ENCODE measurements at regions not wholly inside any gene's neighbourhood (a gene's known extent, or its start where the extent isn't known, plus 50 kb on each side); places are given as distances from the start of the nearest gene placed in this dataset.

DNA sequence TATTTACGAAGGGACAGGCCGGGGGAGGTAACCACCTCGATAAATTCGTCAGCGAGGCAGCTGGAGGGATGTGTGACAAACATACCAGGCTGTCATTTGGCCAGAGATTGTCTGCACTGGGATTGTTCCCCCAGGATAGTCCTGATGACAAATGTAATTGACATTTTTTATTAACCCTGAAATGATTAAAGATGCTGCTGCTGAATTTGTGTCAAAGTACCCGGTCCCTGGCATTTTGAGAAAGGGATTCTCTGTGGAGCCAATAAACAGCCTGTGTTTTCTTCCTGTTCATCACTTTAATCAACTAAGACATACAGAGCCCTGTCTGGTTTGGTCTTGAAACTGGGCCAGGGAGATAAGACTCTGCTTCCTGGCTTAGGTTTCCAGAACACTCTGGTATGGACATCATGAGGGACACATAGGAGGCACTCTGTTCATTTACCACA, 117.6 kb downstream of the SLC25A47 start:
- no peak for DNase-seq

DNA sequence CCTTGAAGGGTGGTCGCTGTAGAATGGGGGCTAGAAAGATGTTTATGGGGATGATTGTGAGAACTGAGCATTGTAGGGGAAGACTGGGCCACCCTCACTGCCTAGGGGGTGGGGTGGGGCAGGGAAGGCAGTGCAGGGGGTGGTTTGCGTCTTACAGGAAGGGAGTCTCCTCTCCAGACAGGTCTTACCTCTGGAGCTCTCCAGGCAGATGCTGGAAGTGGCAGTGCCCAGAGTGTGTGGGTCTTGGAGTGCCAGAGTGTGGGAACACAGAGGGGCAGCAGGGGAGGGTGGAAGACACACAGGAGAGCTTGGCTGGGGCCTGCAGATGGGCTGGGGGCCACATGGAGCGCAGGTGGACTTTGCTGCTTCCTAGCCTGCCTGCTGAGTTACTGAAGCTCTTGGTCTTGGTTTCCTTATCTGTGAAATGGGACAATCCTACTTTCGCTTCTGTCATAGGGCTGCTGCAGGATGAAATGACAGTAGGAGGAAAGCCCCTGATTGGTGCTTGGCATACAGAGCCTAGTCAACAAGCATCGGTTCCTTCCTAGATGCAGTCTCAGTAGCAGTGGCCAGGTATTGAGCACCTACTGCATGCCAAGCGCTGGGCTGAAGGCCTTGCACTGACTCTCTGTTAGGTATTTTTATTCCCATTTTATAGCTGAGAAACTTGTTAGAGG, 118.3 kb downstream of the SLC25A47 start:
- DNase-seq, result no peak

DNA sequence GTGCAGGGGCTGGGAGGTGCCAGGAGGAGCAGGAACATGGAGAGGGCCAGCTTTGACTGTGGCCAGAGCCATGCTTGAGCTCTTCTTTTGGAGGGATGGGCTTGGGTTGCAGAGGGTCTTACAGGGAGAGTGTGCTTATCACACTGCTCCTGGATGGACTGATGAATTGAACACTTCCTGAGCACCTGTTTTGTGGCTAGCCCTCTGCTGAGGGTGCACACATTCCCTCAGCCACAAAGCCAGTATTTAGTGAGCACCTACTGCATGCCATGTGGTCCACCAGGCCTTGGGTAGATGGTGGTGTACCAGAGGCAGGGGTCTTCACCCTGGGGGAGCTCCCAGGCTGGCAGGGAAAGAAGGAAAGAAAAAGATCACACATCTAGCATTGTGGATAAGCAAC, 118.9 kb downstream of the SLC25A47 start:
- no peak for DNase-seq

DNA sequence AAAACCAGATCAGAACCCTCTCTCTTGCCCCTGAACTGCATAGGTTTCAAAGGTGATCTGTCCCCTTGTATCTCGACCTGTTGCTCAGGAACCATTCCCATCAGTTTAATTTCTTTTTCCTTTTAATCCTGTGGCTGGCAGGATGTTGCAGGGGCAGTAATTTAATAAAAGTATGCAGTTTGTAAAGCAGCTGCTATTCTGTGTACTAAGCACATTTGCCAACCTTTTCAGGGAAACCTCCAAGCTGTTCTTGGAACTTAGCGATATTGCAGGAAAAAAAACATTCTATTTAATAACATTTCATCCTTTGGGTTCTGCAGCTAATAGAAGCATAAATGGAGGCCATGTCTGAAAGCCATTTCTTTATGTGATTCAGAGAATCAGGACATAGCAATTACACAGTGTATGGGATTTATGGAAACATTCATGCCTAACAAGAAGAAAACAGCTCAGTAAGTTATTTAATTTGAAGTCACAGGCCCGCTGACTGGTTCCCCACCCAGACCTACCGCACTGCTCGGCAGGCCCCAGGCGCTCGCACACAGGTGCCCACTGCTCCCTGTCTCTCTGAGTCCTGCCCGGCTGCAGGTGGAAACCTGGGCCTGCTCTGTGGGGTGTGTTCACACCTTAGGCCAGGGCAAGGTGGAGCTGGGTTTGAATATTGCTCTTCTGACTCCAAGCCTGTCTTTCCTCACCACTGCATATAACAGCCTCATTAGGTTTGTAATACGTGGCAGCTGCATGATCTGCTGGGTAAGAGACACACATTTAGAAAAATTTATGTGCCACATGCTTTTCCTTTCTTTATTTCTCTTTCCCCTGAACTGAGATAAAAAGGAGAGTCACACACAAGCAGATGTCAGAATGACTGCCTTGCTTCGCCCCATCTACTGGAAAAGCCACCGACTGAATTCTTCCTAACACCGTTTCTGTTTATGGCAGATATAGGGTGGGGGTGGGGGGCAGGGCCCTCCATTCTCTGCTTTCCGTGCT, 119.7 kb downstream of the SLC25A47 start:
- no peak for DNase-seq

DNA sequence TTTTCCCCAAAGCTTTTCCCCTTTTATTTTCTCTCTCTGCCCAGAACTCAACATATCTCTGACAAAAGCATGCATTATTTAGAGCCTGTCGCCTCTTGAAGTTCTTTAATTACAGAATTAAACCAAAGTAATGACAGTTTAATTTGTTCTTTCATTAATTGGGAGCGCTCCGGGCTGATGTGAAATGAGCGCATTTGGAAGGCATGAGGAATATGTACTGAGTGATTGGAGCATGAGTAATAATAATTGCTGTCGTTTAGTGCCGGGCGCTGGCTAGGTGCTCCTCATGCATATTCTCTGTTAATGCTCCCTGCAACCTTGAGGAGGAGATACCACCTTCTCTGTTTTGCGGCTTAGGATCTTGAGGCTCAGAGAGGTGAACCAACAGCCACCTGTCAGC, 120.5 kb downstream of the SLC25A47 start:
- no peak for DNase-seq

DNA sequence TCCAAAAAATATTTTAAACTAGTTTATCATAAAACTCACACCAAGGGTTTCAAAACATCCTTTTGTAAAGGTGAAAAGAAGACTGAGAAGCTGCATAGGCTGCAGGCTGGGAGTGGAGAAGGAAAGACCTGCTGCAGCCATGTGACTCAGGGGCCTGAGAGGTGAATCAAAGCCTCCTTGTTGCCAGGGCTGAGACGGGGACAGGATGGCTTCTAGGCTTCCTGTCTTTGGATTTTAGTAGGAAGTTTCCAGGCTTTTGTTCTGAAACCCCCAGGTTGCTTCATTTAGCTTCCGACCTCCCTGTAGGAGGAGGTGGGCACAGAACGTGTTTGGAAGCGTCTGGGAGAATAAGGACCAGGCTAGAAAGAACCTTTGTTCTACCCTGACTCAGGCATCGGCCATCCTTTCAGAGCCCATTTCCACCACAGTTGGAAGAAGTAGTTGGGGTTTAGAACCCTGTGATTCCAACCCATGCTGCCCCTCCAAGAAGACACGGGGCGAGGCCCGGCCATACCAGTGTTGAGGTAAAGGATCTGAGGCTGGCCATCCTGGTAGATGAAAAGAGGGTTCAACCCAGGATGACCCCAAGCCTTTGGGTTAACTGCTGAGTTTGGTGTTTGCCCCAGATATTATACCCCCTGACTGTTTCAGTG, 122.4 kb downstream of the SLC25A47 start:
- DNase-seq, result no peak

DNA sequence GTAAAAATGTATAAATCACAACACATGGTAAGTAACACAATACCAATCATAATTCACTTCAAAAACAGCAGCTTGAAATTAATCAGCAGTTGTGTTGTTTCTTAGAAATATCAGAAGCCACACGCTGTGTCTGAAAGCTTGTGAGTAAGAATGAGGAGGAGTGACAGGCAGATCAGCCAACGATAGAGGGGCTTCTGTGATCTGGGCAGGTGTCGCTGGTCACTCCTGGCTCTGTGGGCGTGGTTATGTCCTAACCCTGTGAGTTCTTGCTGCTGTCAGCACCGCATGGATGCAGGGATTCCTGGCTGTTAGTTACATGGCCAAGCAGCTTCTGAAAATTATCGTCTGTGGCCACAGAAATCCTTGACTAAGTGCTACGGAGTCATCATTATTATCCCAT, 123.4 kb downstream of the SLC25A47 start:
- DNase-seq, result no peak

DNA sequence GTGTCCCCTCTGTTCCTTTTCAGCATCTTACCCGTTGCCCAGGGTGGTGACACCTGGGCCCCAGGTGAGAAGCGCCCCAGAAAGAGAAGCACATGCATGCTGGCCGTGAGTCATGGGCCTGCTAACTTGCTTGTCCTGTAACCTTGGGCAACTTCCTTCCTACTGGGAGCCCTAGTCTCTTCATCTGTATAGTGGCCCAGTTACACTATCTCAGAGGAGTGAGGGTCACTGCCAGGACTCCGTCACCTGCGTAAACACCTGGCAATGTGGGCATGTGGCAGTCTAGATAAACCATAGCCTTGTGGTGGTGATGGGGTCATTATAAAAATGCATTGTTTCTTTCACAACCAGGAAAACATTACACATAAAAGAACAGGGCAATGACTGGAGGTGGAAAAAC, 125.2 kb downstream of the SLC25A47 start:
- DNase-seq, result no peak

DNA sequence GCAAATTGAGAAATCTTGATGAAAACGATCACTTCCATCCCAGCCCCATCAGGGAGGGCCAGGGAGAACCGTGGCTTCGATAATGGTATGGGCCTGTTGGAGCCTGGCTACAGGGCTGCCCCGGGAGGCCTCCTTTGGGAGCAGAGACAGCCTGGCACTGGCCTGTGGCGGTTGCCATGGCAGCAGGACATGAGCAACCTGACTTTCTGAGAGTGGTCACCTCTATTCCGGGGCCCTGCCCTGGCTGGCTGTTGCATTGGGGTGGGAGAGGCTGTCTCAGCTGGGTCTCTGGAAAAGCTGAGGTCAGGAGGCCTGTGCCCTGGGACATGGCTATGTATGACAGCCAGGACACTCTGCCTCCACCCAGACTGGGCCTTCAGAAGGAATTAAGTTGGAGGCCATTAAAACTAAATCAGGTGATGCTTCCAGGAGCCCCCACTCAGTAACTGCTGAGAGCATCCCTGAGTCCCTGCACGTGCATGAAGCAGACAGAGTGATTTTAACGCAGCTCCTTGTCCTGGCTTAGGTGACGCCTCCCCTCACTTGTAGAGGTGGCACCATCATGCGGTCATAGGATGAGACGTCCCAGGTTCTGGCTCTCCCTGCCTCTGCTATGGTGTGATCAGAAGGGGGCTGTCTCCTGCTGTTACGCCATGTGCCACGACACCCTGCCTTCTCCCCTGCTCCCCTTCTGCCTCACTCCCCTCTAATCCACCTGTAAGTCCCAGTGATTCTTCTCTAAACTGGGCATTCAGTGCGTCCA, 126.3 kb downstream of the SLC25A47 start:
- no peak for DNase-seq

DNA sequence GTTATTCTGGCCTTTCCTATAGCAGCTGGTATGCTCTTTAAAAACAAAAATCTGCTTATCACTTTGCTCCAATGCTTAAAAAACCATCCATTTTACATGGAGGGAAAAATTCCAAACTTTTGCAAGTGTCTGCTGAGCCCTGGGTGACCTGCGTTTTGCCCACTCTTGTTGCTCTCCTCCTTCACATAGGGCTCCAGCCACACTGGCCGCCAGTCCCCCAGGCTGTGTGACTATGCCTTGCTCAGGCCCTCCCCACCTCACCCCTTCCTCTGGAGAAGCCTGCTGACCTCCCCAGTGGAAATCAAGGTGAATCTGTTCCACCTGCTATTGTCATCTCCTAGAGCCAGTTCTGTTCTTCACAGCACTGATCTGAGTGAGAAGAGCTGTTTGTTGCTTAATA, 126.9 kb downstream of the SLC25A47 start:
- DNase-seq, result no peak

DNA sequence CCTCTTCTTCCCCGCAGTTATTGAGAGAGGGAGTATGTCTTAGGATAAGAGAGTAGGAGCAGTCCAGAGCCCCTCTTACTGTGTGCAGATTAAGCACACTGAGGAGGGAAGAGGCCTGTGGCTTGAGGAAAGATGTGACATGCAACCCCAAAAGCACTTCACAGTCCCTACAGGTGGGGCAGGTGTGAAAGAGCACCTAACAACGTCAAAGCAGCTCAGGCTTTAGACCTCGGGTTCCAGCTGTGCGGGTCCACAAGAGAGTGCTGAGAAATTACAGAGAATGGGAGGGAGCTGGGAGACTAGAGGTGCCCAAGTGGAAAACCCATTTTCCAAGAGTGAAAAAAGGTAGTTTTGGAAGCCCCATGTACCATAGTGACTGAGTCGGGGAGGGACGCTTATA, 127.6 kb downstream of the SLC25A47 start:
- DNase-seq, result no peak

DNA sequence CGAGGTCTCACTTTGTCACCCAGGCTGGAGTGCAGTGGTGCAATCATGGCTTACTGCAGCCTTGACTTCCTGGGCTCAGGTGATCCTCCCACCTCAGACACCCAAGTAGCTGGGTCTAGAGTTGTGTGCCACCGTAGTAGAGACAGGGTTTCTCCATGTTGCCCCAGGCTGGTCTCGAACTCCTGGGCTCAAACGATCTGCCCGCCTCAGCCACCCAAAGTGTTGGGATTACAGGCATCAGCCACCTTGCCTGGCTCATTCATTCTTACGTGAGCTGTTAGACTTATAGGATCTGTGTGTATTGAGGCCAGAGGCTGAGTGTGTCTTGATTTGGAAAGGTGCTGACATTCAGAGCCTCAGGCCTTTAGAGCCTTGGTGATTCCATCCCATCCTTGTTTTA, 128.1 kb downstream of the SLC25A47 start:
- DNase-seq, result no peak

DNA sequence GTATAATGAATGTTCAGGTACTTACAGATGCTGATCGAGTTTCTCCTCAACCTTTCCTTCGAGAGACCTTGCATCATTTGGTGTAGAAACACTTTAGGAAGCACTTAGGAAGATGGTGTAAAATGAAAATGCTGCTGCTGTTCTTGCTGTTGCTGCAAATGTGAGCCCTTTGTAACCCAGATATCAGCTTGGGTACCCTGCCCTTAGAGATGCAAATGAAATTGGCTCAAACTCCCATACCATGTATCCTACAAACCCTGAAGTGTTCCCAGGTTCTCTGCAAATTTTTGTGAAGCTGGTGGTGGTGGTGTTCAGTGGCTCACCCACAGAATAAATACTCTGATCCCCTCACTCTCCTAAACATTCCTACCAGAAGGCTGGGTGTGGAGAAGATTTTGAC, 130.8 kb downstream of the SLC25A47 start:
- no peak for DNase-seq

DNA sequence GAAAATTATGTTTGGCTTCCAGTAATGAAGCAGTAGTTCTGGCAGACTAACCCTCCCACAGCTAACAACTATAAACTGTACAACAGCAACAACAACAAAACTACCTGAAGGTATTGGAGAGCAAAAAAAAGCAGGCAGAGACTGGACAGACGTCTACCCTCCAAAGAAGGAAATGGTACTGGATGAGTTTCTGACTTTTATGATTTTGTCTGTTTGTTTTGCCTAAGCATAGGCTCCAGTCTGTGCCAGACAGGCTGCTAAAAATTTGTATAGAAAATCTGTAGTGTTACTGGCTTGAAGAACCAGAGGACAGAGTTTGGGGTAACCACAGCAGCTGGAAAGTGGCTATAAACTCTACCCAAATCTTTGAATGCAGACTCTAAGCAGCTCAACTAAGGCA, 131.3 kb downstream of the SLC25A47 start:
- no peak for DNase-seq

DNA sequence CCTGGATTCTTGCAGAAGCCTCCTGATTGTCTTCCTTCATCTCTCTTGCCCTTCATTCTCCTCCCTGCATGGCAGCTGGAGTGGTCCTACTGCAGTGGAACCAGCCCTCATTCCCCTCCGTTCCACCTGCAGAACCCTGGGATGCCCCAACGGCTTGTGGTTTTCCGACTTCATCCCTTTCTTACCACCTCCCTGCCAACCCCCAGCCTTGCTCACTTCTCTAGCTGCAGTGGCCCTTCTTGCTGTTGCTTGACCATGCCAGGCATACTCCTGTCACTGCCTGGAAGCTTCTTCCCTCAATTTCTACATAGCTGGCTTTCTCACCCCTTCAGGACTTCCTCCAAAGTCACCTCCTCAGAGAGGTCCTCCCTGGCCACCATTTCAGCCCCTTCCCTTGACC, 123.3 kb downstream of the BEGAIN start:
- DNase-seq, result no peak

DNA sequence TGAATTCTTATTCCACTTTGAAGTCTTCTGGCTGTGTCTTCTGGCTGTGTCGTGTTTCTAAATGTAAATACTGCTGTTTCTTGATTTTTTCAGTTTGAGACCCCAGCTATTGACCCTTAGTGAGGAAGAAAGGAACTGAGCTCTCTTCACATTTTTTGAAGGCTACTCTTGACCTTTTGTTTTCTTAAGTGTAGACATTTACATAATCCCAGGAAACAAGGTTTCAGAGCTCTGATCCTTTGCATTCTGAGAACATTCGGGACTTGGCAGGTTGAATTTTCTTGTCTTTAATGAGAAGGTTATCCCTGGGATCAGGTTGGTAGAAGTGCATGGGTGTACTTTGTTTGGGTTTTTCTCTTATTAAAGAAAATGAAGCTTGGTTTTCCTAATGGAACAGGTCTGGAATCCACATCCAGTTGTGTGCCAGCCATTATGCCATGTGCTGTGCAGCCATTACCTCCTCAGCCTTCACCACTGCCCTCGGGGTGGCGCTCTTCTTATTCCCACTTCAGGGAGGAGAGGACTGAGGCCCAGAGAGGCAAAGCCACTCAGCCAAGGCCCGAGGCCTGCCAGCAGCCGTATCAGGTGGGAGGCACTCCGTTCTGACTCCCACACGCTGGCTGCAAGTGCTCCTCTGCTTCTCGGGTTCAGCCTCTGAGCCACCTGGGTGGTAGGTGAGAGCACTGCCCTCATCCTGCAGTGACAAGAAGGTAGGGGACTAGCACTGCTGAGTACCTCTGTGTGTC, 120.9 kb downstream of the BEGAIN start:
- no peak for DNase-seq

DNA sequence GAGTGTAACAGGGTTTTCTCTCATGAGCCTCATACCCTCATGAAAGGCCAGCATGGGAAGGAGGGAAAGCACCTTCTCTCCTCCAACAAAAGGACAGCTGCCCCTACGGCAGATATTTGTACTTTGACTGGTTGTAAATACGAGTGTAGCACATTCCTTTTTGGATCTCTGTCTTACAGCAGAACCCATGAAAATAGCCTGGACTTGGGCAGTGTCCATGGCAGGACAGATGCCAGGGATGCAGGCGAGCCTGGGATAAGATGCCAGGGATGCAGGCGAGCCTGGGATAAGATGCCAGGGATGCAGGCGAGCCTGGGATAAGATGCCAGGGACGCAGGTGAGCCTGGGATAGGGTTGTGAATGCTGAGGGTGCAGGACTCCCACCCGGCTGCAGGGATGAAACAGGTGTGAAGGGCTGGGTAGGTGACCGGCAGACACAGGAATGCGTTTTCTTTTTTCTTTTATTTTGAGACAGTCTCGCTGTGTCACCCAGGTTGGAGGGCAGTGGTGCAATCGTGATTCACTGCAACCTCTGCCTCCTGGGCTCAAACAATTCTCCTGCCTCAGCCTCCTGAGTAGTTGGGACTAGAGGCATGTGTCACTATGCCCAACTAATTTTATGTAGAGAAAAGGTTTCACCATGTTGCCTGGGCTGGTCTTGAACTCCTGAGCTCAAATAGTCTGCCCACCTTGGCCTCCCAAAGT, 120.0 kb downstream of the BEGAIN start:
- no peak for DNase-seq

DNA sequence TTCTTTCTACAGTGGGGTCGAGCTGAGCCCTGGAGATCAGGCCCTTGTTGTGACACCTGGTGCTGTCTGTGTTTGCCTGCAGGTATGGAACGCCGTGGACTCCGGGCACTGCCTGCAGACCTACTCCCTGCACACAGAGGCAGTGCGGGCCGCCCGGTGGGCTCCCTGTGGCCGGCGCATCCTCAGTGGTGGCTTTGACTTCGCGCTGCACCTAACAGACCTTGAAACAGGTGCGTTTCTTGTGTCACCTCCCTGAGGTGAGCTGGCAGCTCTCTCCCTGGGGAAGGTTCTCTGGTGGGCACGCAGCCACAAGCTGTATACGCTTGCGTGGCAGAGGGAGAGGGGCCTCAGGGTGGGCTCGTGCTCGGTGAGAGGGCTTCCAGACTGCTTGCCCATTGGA, 119.3 kb downstream of the BEGAIN start:
- DNase-seq, result no peak

DNA sequence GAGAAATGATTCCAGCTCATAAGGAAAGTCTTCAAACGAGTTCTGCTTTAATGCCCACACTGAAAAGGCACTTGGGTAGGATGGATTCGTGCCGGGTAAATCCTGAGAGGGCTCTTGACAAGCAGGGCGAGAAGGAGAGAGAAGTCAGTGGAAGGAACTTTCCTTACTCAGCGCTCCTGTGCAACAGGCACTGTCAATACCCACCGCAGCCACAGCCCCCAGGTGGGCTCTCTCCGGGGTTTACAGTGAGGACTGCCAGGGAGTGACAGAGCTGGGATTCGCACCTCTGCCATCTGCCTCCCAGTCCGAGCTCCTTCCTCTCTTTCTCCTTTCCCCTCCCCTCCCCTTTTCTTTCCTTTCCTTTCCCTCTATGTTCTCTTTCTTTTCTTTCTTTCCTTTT, 118.7 kb downstream of the BEGAIN start:
- no peak for DNase-seq

DNA sequence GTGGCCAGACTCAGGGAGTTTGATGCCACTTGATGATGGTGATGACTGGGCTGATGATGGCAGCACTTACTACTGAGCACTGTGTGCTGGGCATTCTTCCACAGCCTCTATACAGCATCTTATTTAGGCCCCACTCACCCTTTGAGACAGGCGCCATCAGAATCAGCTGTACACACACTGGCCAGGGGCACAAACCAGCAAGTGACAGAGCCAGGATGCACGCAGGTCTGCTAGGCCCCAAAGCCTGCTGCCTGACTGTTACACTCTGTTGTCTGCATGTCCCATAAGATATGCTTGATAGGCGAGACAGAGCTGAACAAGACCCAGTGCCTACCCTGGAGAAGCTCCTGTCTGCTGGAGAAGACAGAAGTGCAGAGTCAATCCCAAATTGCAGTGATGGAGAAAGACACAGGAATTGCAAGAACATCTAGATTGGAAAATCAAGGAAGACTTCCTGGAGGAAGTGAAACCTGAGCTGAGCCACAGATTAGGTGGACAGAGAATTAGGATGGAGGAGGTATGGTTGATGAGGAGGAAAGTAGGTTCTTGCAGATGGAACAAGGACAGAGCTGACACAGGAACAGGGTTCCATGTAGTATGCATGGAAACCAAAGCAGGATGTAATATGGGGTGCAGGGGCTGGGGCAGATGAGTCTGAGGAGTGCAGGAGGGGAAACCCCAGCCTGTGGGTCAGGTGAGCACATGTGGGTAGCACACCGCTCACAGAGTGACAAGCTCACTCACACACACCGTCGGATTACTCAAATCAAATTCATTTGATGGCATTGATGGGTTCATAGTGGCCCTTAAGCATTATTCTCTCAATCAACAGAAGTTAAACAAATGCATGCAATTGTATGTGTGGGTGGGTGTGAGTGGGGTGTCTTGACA, 117.3 kb downstream of the BEGAIN start:
- DNase-seq, result no peak

DNA sequence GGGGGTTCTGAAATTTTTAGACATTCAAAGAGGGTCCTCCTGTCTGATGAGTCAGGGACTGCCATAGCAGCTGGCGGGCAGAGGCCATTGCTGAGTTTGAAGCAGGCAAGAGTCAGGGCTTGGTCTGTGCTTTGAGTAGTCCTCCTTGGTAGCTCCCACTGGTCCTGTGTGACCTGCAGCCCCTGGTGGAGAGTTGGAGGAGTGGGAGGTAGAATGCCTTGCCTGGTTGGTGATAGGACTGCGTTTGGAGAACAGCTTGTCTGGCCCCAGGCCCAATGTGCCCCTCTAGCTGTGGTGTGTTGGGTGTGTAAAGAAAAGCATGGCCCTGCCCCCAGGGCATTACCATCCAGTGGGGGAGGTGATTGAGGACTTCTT, 116.7 kb downstream of the BEGAIN start:
- no peak for DNase-seq

Measured in CD4-positive, alpha-beta T cell treated with Interleukin-4 for 1 hour (primary cell).